HCT116 (cell line): ENCODE measurements at regions not wholly inside any gene's neighbourhood (a gene's known extent, or its start where the extent isn't known, plus 50 kb on each side); places are given as distances from the start of the nearest gene placed in this dataset.

Experiments used
- CTCF ChIP-seq, 3 experiments: fragments of 200-600 bp in 1 of 3; sonication (generic) in 1 of 3; IDR thresholded peaks in 2 of 3; conservative IDR thresholded peaks in 1 of 3; 2 replicates each; pipeline ENCODE4 v1.5.1; 2012 to 2017; ENCODE audit warnings: low read depth in 2 of 3, low read length in 2 of 3, antibody characterized with exemption in 1 of 3, borderline replicate concordance in 1 of 3, control low read depth in 1 of 3, mild to moderate bottlenecking in 1 of 3, mixed read lengths in 1 of 3, mixed run types in 1 of 3, moderate library complexity in 1 of 3; ENCODE audit not compliant: insufficient read depth in 1 of 3
- EGR1 ChIP-seq: IDR thresholded peaks from 2 replicates; pipeline ENCODE4 v1.6.1; 2012; ENCODE audit warnings: low read depth
- ELF1 ChIP-seq: IDR thresholded peaks from 2 replicates; pipeline ENCODE4 v1.6.1; 2012; ENCODE audit warnings: low read depth, borderline replicate concordance
- EZH2 ChIP-seq: fragments of 200-600 bp; sonication (generic); IDR thresholded peaks from 2 replicates; pipeline ENCODE4 v1.6.1; 2017; ENCODE audit warnings: antibody characterized with exemption, mixed run types
- JUND ChIP-seq: IDR thresholded peaks from 2 replicates; pipeline ENCODE4 v1.6.1; 2012
- POLR2A ChIP-seq: IDR thresholded peaks from 2 replicates; pipeline ENCODE4 v1.7.0; 2011; ENCODE audit warnings: borderline replicate concordance; ENCODE audit not compliant: insufficient read depth, insufficient read length; ENCODE audit errors: extremely low read depth
- POLR2AphosphoS5 ChIP-seq: IDR thresholded peaks from 2 replicates; pipeline ENCODE4 v1.6.1; 2011; ENCODE audit warnings: mild to moderate bottlenecking, low read depth, low read length, moderate library complexity
- REST ChIP-seq: IDR thresholded peaks from 2 replicates; pipeline ENCODE4 v1.6.1; 2012; ENCODE audit warnings: low read depth
- SP1 ChIP-seq: IDR thresholded peaks from 2 replicates; pipeline ENCODE4 v1.6.1; 2012; ENCODE audit warnings: low read depth
- YY1 ChIP-seq: IDR thresholded peaks from 2 replicates; pipeline ENCODE4 v1.6.1; 2011; ENCODE audit warnings: low read length, low read depth, moderate library complexity, mild to moderate bottlenecking; ENCODE audit not compliant: insufficient replicate concordance; ENCODE audit errors: extremely low read depth
- ZNF274 ChIP-seq: fragments of 200-500 bp; sonication (Bioruptor generic); IDR thresholded peaks from 2 replicates; pipeline ENCODE4 v1.6.1; 2014; ENCODE audit warnings: mild to moderate bottlenecking, low read depth, low read length, inconsistent platforms

GRCh38 chr4:110268790-110269189 is 70.4 kb upstream of the ELOVL6 start:
- TF ChIP-seq SP1 (no peak), CTCF (IDR thresholded peaks at IDR 0.05 in 2 of 3, conservative IDR thresholded peaks at IDR 0.05 in 1 of 3; ENCODE audit: borderline replicate concordance in 1 of 3, insufficient read depth in 1 of 3, low read depth in 2 of 3, low read length in 2 of 3) (no peak), POLR2AphosphoS5 (no peak), EZH2 (no peak), REST (no peak), YY1 (no peak), JUND (no peak), ZNF274 (no peak), ELF1 (no peak), EGR1 (no peak), POLR2A (no peak)
